ENCODE measurements at regions not wholly inside any gene's neighbourhood (a gene's known extent, or its start where the extent isn't known, plus 50 kb on each side); places are given as distances from the start of the nearest gene placed in this dataset.

- TF ChIP-seq POLR2A (IDR thresholded peaks at IDR 0.05; ENCODE audit: low read length) (no peak), GATA1 (IDR thresholded peaks at IDR 0.05; ENCODE audit: low read depth, low read length) (no peak)
Observed at GRCh38 chr12:25695574-25695973, 142.5 kb upstream of the LMNTD1 start.

All from erythroblast (primary cell).